ENCODE measurements at regions not wholly inside any gene's neighbourhood (a gene's known extent, or its start where the extent isn't known, plus 50 kb on each side); places are given as distances from the start of the nearest gene placed in this dataset.
A peak's percentile ranks its signal among the peaks of the same experiment; 100 is the strongest.
"Not testable (repeated sequence)": the region's sequence is repeated elsewhere in the genome, so short reads cannot be mapped to it uniquely, and the experiment has no call there.

DNA sequence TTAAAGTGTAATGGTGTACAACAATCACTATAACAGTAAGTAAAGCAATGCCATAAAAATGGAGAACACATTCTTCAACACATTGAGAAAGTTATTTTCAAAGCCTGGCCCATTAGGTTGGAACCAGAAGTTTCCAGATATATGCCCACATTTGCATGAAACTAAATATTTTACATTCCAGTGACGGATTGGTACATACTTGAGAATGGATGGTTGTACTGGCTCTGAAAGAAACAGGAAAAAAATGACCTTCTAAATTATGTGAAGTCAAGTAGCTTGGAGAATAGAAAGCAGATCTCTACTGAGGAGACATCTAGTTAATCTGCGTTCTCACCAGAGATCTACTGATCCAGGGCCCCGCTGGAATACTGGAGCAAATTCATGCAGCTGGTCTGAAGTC, 1037.0 kb downstream of the NR2F1-AS1 start:
- DNase-seq, result no peak

DNA sequence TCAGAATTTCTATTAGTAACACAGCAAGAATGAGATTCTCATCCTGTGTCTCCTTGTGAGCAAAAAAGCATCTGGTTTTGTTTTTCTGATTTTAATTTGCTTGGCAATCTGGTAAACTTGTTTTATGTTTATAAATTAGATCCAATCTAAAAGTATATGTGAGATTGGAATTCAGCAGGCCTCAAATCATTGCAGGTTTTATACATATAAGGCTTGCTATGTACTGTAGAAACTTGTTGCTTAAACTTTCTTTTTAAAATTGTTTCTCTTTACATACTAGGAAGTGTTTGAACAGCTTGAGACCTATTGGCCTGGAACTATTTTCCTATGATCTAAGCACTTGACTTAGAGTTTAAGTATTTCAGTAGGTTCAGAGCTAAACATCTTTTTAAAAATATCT, 1037.8 kb downstream of the NR2F1-AS1 start:
- DNase-seq, result no peak

DNA sequence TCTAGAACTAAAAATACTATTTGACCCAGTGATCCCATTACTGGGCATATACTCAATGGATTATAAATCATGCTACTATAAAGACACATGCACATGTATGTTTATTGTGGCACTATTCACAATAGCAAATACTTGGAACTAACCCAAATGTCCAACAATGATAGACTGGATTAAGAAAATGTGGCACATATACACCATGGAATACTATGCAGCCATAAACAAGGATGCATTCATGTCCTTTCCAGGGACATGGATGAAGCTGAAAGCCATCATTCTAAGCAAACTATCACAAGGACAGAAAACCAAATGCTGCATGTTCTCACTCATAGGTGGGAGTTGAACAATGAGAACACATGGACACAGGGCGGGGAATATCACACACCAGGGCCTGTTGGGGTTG, 1039.0 kb downstream of the NR2F1-AS1 start:
- not testable (repeated sequence) for DNase-seq

DNA sequence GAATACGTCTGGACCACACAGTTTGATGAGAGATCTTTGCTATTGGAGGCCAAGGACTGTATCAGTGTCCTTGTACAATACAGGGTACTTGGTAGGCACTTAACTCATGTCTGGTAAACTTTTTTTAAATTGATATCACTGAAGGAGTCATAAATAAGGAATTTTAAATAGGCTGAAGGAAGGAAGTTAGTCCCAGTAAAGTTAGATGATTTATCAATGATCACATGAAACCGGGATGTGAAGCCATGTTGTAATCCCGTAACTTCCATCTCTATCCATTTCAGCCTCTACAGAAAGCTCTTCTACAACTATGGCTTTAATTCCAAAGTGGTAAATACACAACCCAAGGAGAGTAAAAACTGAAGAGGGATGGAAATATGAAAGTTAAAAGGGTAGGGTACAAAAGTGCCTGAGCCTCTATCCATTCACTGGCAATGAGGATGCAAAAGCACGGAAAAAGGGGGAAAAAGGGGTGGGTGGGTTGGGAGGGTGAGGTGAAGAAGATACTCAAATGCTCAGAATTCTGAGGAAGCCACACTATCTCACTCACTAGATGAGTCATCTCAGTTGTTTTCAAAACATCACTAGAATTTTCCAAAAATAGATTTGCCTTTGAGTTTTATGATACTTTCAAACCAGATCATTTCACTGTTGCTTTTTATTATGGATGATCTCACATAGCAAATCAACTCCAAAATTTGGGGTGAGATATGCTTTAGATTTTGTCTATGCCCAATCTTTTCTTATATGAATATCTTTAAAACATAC, 1053.5 kb downstream of the NR2F1-AS1 start:
- DNase-seq, result no peak

DNA sequence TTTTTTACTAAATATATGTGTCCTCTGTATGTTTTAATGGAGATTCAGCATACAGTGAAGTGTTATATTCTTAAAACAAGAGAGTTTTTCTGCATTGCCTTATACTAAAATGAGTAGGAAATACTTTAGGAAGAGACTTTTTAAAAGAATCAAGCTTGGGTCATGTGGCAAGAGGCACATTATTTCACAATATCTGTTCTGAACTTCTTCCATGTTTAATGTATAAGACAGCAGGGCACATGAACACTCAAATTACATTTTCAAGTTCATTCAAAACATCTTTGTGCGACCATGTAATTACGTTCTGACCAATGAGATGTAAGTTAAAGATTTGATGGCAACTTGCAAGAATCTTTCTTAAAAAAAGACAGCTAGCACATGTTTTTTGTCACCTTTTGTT, 1055.9 kb downstream of the NR2F1-AS1 start:
- no peak for DNase-seq

DNA sequence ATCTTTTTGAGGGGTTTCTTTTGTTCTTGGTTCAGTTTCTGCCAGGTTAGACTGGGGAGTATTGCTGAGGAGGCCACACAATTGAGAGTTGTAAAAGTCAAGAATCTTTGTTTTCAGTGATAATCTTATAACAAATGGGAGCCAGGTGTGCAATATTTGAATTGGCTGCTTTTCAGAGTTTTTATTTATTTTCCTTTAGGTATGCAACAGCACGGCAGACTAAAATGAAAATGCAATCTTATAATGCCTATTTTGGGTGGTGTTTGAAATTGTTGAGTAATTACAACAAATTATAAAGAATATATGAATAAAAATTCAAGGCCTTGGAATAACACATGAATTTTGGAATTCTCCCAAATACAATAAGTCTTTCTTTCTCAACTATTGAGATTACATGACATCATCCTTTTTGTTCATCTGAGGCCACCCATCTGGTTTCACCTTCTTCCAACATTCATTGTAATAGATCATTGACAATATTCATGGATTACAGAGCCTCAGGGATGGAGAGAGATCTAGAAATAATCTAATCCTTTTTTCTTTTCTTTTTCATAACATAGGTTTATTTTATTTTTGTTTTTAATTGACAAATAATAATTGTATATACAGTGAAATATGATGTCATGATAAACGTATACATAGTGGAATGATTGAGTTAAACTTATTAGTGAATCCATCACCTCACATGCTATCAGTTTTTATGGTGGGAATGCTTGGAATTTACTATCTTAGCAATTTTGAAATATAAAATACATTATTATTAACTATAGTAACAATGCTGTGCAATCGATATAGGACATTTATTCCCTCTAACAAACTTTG, 1061.0 kb downstream of the NR2F1-AS1 start:
- no peak for DNase-seq

DNA sequence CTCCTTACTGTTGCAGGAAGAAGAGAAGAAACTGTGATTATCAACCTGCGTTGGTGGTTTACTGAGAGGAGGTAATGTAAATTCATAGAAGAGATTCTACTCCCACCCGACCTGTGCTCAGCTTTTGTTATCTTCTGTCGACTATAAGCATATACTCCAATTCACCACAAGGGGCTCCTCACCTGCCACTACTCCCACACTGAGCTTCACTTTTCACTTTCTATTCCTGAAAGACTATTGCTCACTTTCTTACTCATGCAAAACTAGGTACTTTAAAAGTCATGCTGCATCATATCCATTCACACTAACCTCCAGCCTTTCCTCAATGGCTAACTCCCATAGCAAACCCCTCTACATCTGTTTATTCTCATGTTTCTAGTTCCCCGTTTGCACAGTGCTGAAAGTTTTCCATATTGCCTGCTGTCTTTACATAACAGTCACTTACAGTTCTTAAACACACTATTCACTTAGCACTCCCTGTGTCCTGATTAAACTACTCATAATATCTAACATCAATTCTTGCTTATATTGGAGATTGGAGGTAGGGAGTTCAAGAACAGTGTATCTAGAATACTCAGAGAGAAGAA, 1062.6 kb downstream of the NR2F1-AS1 start:
- DNase-seq, result peak; percentile 44

DNA sequence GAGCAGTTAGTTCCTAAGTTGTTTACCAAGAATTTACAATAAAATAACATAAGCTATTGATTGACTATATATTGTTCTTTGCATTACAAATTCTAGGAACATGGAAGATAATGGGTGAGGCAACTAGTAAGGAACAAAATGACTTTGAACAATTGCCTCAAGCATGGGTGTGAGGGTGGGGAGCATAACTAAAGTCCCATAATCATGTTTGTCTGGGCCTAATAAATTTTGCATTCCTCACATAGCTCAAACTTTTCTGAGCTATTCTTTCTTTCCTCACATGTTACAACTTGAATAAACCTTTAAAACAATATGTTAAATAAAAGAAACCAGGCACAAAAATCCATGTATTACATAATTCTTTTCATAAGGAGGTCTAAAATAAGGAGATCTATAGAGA, 1066.1 kb downstream of the NR2F1-AS1 start:
- no peak for DNase-seq

DNA sequence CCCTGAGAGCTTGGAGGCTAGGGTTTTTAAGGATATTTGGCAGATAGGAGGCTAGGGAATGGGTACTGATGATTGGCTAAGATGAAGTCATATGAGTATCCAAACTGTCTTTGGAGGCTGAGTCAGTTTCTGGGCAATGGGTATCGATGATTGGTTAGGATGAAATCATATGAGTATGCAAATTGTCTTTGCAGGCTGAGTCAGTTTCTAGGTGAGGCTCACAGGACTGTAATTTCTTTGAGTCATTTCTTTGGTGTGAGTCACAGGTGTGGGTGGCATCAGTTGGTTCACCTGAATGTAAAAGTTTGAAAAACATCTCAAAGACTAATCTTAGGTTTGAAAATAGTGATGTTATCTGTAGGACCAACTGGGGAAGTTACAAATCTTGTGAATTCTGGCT, 1068.0 kb downstream of the NR2F1-AS1 start:
- no peak for DNase-seq

DNA sequence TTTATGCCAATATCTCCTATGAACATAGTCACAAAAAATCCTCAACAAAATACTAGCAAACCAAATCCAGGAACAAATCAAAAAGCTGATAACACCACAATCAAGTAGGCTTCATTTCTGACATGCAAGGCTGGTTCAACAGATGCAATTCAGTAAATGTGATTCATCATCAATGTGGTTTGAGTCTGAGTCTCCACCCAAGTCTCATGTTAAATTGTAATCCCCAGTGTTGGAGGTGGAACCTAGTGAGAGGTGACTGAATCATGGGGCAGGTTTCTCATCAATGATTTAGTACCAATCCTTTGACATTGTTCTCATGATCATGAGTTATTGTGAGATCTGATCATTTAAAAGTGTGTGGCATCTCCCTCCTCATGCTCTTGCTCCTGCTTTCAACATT, 1072.7 kb downstream of the NR2F1-AS1 start:
- no peak for DNase-seq

DNA sequence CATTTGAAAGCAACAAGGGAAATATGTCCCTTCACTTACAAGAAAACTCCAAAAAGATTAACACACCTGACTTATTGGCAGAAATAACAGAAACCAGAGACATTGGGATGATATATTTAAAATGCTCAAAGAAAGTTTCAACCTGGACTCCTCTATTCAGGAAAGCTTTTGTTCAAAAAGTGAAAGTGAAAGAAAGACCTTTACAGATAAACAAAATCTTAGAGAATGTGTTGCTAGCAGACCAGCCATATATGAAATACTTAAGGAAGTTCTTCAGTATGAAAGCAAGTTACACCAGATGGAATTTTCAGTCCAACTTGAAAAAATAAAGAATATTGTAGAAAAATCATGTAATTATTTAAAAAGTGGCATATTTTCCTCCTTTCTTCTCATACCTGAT, 1075.1 kb downstream of the NR2F1-AS1 start:
- no peak for DNase-seq

DNA sequence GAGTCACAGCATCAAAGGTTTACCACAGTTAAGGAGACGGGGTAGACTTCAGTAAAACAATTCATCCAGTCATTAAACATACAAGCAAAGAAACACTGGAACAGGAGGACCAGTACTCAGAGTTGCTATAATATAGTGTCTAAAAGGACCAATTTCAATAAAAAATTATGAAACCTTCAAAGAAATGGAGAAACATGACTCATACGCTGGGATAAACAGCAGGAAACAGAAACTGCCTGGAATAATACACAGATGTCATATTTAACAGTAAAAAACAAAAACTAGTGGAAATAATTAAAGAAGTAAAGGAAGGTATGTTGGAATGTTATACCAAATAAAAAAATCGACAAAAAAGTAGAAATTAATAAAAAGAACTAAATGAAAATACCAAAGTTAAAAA, 1075.9 kb downstream of the NR2F1-AS1 start:
- DNase-seq, result no peak

DNA sequence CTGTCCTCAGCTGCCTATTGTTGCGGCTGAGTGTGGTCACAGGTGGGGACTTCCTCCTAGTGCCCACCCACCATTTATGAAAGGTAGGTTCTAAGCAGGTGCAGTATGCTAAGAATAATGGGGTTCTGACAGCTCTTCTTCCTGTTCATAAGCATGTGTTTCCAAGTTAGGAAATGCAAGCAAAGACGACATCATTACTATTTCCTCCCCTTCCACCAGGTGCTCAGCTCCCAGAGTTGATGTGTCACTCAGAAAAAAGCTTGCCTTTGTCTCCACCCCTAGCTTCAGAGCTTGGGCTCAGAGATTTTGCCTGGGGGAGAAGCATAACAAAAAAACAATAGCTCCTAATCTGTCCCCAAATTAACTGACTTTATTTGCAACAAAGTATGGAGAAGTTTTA, 1076.7 kb downstream of the NR2F1-AS1 start:
- DNase-seq, result no peak

DNA sequence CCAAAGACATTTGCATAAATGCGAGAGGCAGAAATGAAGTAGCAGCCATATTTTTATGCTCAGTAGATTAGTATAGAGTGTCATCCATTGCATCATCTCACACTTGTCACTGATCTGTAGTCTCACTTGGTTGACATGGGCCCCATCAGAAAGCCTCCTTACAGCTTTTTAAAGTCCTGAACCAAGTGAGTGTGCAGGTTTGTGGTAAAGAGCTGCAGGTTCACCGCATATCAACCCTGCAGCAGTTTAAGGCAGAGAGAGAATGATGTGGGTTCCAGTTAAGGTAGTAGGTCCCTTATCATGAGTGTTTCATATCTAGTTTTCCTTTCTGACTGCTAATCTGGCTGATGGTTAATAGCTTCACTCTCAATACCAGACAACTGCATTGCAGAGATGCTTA, 1080.3 kb downstream of the NR2F1-AS1 start:
- no peak for DNase-seq

DNA sequence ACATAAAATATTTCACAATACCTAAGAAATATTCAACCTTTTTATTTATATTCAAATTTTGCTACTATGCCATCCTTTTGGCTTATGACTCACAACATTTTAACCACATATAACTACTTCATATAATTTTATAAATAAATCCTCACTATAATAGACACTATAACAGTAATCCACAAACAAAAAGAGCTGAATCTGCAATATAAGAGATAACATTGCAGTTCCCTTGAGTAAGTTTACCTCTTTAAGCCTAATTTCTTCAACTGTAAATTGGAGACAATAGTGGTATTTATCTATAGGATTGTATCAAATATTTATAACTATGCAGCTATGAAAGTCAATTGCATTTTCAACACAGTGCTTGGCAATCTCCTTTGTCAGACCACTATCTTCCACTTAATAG, 1084.5 kb downstream of the NR2F1-AS1 start:
- DNase-seq, result no peak

DNA sequence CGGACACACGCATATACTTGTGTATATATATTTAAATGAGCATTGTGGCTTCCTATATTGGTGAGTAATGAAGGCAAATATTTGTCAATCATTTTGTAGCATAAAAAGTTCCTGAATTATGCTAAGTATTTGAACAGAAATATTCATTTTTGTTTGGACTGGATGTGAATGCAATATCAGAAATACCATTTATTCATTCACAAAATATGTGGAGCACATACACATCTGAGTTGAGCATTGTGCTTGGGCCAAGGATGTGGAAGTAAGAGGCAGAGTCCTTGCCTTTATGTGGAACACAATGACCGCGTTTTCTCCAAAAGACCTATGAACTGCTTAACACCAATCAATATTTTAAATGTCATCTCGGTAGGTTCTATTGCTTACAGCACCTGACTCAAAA, 1086.5 kb downstream of the NR2F1-AS1 start:
- DNase-seq, result no peak

DNA sequence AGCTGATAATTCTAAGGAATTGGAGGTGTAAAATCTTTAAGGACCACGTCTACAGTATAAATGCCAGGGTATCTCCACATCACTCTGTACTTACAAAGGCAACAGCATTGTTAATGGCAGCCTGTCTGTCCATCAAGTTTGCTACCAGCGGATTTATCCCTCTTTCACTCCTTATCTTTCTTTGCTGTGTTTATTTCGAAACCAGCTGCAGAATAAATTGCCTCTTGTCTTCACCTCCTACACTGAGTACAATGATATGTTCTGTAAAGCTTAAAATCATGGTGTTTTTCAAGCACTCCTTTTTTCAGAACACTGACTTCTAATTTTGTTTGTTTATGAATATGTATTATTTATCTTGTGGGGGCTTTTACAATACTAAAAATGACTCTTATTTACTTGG, 1088.1 kb downstream of the NR2F1-AS1 start:
- DNase-seq, result no peak

DNA sequence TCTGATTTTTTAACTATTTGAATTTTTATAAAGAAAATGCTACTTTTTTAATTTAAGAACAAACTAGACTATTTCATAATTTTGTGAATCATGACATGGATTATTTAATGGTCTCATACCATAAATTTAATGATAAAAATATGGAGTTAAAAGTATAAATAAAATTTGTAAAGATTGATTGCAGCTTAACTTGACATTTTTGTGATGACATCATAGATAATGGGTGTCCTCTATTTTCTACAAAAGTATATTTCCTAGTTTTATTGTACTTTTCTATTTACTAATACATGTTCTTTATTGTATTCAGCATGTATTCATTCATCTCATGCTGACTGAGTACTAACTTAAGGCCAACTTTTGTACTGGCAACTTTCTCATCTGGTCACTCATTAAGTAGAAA, 1096.5 kb downstream of the NR2F1-AS1 start:
- DNase-seq, result no peak

DNA sequence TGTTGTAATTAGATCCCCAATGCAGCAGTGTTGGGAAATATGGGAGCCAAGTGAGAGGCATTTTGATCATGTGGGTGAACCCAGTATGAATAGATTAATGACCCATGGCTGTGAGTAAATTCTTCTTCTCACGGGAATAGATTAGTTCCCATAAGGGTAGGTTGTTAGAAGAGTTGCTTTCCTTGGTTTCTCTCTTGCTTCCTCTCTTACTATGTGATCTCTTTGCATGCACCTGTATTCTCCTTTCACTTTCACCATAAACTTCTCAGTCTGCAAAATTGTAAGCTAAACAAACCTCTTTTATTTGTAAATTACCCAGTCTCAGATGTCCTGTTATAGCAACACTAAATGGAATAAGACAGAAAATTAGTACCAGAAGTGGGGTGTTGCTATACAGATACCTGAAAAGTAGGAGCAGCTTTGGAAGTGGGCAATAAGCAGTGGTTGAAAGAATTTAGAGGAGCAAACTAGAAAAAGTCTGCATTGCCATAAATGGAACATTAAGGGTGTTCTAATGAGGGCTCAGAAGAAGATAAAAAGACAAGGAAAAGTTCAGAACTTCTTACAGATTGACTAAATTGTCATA, 1090.0 kb upstream of the ARRDC3 start:
- no peak for DNase-seq

DNA sequence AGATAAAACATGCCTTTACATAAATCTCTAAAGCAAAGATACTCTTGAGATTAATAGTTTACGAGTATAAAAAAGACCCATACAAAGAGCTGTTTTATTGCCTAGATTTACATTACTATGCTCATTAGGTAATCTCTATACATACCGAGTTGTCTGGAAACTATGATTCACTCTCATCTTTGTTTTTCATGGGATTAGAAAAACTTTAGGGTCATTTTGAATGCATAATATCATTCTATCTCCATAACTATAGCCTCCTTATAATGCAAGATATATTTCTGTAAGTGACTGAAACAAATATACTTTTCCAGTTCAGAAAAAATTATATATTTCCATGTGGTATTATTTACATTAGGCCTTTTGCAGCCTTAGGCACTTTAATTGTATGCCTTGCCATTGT, 1088.7 kb upstream of the ARRDC3 start:
- no peak for DNase-seq

DNA sequence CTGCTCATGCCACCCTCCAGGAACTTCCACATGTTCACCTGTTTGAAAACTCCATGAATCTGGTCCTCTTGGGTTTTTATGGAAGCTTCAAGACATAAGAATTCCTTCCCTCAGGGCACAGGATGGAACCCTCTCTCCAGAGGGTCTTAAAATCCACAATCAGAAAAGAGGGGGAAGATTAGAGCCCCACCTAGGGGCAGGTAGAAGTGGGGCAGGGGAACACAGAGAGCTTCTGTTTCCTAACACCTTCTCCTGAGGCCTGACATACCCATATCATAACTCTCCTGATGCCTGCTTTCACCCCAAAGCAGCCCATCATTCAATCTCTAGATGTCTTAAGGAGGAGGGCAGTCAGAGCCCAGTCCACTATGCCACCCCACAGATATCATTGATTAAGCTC, 1087.7 kb upstream of the ARRDC3 start:
- DNase-seq, result peak; percentile 0

DNA sequence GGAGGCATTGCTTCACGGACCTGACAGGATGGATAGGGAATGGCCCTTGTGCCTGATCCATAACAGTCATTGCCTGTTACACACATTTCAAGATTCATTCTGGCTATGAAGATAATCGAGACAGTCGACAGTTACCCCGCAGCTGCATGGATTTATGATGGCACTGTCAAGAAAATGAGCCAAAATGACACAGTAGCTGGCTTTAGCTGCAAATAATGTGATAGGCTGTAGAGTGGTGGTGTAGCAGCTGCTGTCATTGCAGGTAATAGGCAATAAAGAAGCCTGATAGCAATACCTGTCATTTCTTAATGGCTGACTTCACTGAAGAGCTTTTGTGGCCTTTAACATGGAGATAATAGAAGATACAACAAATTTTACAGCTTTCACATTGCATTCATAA, 1085.2 kb upstream of the ARRDC3 start:
- no peak for DNase-seq

DNA sequence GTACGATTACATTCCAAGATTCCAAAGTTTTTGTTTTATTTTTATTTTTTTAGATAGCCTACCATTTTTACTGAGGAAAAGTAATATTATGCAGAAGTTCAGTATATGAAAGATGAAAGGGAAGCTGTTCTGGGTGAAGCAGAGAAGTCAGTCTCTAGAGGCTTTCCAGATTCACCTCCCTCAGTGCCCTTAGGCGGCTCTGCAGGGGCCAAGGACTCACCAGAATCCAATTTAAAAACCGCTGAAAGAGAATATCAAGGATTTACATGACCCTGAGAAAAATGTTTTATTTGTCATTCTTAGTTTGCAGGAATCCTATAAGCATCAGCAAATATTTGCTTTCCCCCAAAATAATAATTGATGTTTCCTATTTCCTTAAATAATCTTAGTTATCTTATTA, 1084.6 kb upstream of the ARRDC3 start:
- no peak for DNase-seq

DNA sequence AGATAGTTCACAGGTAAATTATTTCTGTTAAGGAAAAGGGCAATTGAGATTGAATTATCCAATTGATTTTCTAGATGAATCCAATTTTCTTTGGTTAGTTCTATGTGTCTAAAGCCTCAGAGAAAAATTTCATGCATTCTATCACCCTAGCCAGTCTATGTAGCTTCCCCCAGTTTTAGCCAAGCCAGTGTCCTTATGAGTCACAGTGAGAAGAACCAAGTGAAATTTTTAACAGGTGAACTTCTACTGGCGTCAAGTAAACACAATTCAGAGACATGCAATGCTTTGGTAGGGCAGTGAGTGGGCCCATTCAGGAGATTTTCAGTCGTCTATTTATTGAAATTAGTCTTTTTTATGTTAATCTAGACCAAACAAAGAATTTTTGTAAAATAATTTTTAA, 1077.4 kb upstream of the ARRDC3 start:
- DNase-seq, result no peak

Measured in NCI-H82 (cell line).